GM23338 (cell line): ENCODE measurements at regions not wholly inside any gene's neighbourhood (a gene's known extent, or its start where the extent isn't known, plus 50 kb on each side); places are given as distances from the start of the nearest gene placed in this dataset.

Experiments
- ATAC-seq: fragments of 200-7000 bp; cut with Tn5 transposase; 3 replicates; pipeline ENCODE4 v1.9.1; 2020
- DNase-seq: peaks from one replicate; pipeline ENCODE4 v3.0.0-alpha.2; 2015; ENCODE audit warnings: low spot score
- H2AFZ ChIP-seq: fragments of 200-600 bp; sonication (generic); 2 replicates; pipeline ENCODE4 v1.8.0; 2016; ENCODE audit warnings: antibody characterized with exemption, mild to moderate bottlenecking, moderate library complexity
- H3F3A ChIP-seq: fragments of 200-600 bp; sonication (generic); replicated peaks from 2 replicates; pipeline ENCODE4 v1.8.0; 2017; ENCODE audit warnings: antibody characterized with exemption, mixed run types, low read depth
- H3K27ac ChIP-seq: fragments of 200-600 bp; sonication (generic); 2 replicates; pipeline ENCODE4 v1.6.1; 2016; ENCODE audit warnings: low read depth
- H3K27me3 ChIP-seq: fragments of 200-600 bp; sonication (generic); 2 replicates; pipeline ENCODE4 v1.8.0; 2016; ENCODE audit warnings: mild to moderate bottlenecking, mixed run types, moderate library complexity; ENCODE audit not compliant: insufficient read depth
- H3K36me3 ChIP-seq: fragments of 200-600 bp; sonication (generic); 2 replicates; pipeline ENCODE4 v1.8.0; 2016; ENCODE audit warnings: mild to moderate bottlenecking; ENCODE audit not compliant: insufficient read depth
- H3K4me1 ChIP-seq: fragments of 200-600 bp; sonication (generic); 2 replicates; pipeline ENCODE4 v1.8.0; 2016; ENCODE audit warnings: mild to moderate bottlenecking, moderate library complexity; ENCODE audit not compliant: insufficient read depth
- H3K4me2 ChIP-seq: fragments of 200-600 bp; sonication (generic); 2 replicates; pipeline ENCODE4 v1.7.1; 2017; ENCODE audit warnings: mixed run types
- H3K4me3 ChIP-seq: fragments of 200-600 bp; sonication (generic); 2 replicates; pipeline ENCODE4 v1.6.1; 2016; ENCODE audit warnings: mixed run types
- H3K79me2 ChIP-seq: fragments of 200-600 bp; sonication (generic); replicated peaks from 2 replicates; pipeline ENCODE4 v1.8.0; 2017; ENCODE audit warnings: mild to moderate bottlenecking; ENCODE audit not compliant: insufficient read depth
- H3K9me2 ChIP-seq: fragments of 200-600 bp; sonication (generic); 2 replicates; pipeline ENCODE4 v1.8.0; 2017; ENCODE audit not compliant: insufficient read depth
- H4K20me1 ChIP-seq: fragments of 200-600 bp; sonication (generic); replicated peaks from 2 replicates; pipeline ENCODE4 v1.8.0; 2017; ENCODE audit warnings: mild to moderate bottlenecking; ENCODE audit not compliant: insufficient read depth
- H3K27ac Mint-ChIP-seq: 2 replicates; pipeline ENCODE4 v1.8.0; 2020; ENCODE audit warnings: inconsistent platforms, mild to moderate bottlenecking, moderate library complexity, mixed read lengths
- H3K27me3 Mint-ChIP-seq: 3 replicates; pipeline ENCODE4 v1.8.0; 2022; ENCODE audit warnings: low read depth, mild to moderate bottlenecking, moderate library complexity, mixed read lengths, inconsistent platforms; ENCODE audit not compliant: insufficient read depth, poor library complexity
- H3K36me3 Mint-ChIP-seq: 3 replicates; pipeline ENCODE4 v1.8.0; 2021; ENCODE audit warnings: low read depth, mild to moderate bottlenecking, inconsistent platforms, moderate library complexity, mixed read lengths
- H3K4me1 Mint-ChIP-seq: 3 replicates; pipeline ENCODE4 v1.8.0; 2020; ENCODE audit warnings: mild to moderate bottlenecking, inconsistent platforms, mixed read lengths
- H3K4me3 Mint-ChIP-seq: 3 replicates; pipeline ENCODE4 v1.8.0; 2021; ENCODE audit warnings: moderate library complexity, mild to moderate bottlenecking, inconsistent platforms, mixed read lengths
- H3K9me3 Mint-ChIP-seq: 3 replicates; pipeline ENCODE4 v1.8.0; 2020; ENCODE audit warnings: moderate library complexity, mild to moderate bottlenecking, inconsistent platforms, mixed read lengths
- CREB1 ChIP-seq: fragments of 250-450 bp; sonication (Bioruptor Pico); IDR thresholded peaks from 2 replicates; pipeline ENCODE4 v1.5.0; 2020; ENCODE audit warnings: low read depth, mild to moderate bottlenecking, moderate library complexity
- EZH2 ChIP-seq: fragments of 200-600 bp; sonication (generic); IDR thresholded peaks from one replicate; pipeline ENCODE4 v1.8.0; 2017; ENCODE audit warnings: antibody characterized with exemption, mild to moderate bottlenecking, low read depth; ENCODE audit not compliant: unreplicated experiment
- EZH2phosphoT487 ChIP-seq: fragments of 200-600 bp; sonication (generic); IDR thresholded peaks from one replicate; pipeline ENCODE4 v1.8.1; 2018; ENCODE audit warnings: antibody characterized with exemption; ENCODE audit not compliant: unreplicated experiment
- JUNB ChIP-seq: IDR thresholded peaks from one replicate; pipeline ENCODE4 v1.6.1; 2016; ENCODE audit warnings: antibody characterized with exemption; ENCODE audit not compliant: unreplicated experiment
- POLR2AphosphoS5 ChIP-seq: IDR thresholded peaks from 2 replicates; pipeline ENCODE4 v1.6.1; 2016; ENCODE audit warnings: antibody characterized with exemption, low read depth
- REST ChIP-seq: IDR thresholded peaks from one replicate; pipeline ENCODE4 v1.6.1; 2018; ENCODE audit warnings: antibody characterized with exemption; ENCODE audit not compliant: unreplicated experiment
- ZNF331 ChIP-seq: fragments of 250-450 bp; sonication (Bioruptor Pico); IDR thresholded peaks from 2 replicates; pipeline ENCODE4 v1.5.0; 2020; ENCODE audit warnings: low read depth, mild to moderate bottlenecking, moderate library complexity
- ZNF462 ChIP-seq: fragments of 250-450 bp; sonication (Bioruptor Pico); IDR thresholded peaks from 2 replicates; pipeline ENCODE4 v1.5.0; 2020; ENCODE audit warnings: mild to moderate bottlenecking, moderate library complexity

- no peak for TF ChIP-seq ZNF462 (CRISPR knock-in tag)
- TF ChIP-seq POLR2AphosphoS5 = no peak
- no peak for TF ChIP-seq REST
Observed at GRCh38 chr10:83806717-83807116, 332.6 kb upstream of the GHITM start (continued).

- Histone ChIP-seq H2AFZ (no peak overlapping the region), H3K36me3 (no peaks in the 10 kb centered on the region), H3K4me3 (no peak overlapping the region), H3F3A (no peaks in the 10 kb centered on the region), H3K4me1 (no peaks in the 10 kb centered on the region), H3K27me3 (no peaks in the 10 kb centered on the region), H3K79me2 (no peaks in the 10 kb centered on the region), H3K27ac (no peak overlapping the region), H4K20me1 (no peaks in the 10 kb centered on the region), H3K4me2 (no peak overlapping the region), H3K9me2 (no peaks in the 10 kb centered on the region)
- H3K36me3 Mint-ChIP-seq = no peaks in the 10 kb centered on the region
- no peak for DNase-seq
- no peaks in the 10 kb centered on the region for H3K27me3 Mint-ChIP-seq
- no peak overlapping the region for H3K4me3 Mint-ChIP-seq
- no peak for ATAC-seq
- H3K4me1 Mint-ChIP-seq = no peaks in the 10 kb centered on the region
- no peaks in the 10 kb centered on the region for H3K9me3 Mint-ChIP-seq
- no peak overlapping the region for H3K27ac Mint-ChIP-seq
- TF ChIP-seq ZNF331 (CRISPR knock-in tag) (no peak), CREB1 (CRISPR knock-in tag) (no peak), EZH2 (no peak), JUNB (no peak), EZH2phosphoT487 (no peak)
Observed at GRCh38 chr10:83809001-83809400, 330.3 kb upstream of the GHITM start.
